Fibroblast of lung (primary cell): ENCODE measurements at regions not wholly inside any gene's neighbourhood (a gene's known extent, or its start where the extent isn't known, plus 50 kb on each side); places are given as distances from the start of the nearest gene placed in this dataset.

Source experiments
- EZH2 ChIP-seq: IDR thresholded peaks from 2 replicates; pipeline ENCODE4 v1.5.1; 2012; ENCODE audit warnings: low read length, control low read depth, mild to moderate bottlenecking; ENCODE audit errors: missing control alignments
- TF ChIP-seq, protein P1 (sequence below), 2 donors: IDR thresholded peaks in 1 of 2; conservative IDR thresholded peaks in 1 of 2; 1 replicate in 1 of 2; 2 replicates in 1 of 2; pipeline ENCODE4 v1.5.1; 2011 to 2012; ENCODE audit warnings: low read length in 2 of 2, control low read depth in 1 of 2, inconsistent platforms in 1 of 2, low read depth in 1 of 2, mild to moderate bottlenecking in 1 of 2

DNA sequence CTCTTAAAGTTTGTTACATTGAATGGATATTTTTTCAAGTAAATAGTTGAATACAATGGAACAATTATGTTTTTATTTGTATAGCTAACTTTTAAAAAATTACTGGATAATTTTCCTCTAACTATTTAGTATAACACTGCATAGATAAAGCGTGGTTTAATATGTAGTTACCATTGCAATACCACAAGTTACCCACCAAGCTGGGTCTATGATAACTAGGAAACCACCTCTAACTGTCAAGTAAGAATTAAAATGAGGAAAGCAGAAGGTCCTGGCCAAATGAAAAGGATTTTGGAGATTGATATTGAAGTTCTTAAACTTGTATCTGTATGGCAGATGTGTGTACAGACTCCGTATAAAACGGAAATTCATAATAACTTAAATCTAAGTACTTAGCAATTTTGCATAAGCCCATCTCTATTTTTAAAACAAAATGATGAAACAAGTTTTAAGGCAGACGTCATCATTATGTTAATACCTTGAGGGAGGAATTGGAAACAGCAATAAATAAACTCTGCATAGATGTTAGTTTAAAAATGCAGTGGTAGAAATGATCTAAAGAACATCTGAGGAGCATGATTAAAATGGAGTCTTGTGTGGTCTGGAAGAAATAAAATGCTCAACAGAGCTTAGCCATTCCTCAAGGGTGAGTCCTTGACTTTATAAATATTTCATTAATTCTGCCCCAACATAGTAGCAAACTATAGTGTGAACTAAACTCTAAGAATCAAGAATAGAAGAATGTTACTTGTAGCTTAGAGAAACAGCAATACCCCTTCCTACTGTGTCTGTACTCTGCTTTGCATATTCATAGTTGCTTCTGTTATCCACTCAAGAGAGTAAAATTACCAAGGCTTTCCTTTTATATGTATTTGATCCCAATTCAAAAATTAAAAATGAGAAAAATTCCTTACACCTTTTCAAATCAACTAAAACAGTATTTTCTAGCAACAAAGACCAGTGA is 206.4 kb upstream of the FERD3L start:
- TF ChIP-seq, protein P1, sequence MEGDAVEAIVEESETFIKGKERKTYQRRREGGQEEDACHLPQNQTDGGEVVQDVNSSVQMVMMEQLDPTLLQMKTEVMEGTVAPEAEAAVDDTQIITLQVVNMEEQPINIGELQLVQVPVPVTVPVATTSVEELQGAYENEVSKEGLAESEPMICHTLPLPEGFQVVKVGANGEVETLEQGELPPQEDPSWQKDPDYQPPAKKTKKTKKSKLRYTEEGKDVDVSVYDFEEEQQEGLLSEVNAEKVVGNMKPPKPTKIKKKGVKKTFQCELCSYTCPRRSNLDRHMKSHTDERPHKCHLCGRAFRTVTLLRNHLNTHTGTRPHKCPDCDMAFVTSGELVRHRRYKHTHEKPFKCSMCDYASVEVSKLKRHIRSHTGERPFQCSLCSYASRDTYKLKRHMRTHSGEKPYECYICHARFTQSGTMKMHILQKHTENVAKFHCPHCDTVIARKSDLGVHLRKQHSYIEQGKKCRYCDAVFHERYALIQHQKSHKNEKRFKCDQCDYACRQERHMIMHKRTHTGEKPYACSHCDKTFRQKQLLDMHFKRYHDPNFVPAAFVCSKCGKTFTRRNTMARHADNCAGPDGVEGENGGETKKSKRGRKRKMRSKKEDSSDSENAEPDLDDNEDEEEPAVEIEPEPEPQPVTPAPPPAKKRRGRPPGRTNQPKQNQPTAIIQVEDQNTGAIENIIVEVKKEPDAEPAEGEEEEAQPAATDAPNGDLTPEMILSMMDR (conservative IDR thresholded peaks at IDR 0.05 in 1 of 2, IDR thresholded peaks at IDR 0.05 in 1 of 2; ENCODE audit: low read depth in 1 of 2, low read length in 2 of 2) = no peak
- TF ChIP-seq EZH2 = no peak
